ENCODE measurements at regions not wholly inside any gene's neighbourhood (a gene's known extent, or its start where the extent isn't known, plus 50 kb on each side); places are given as distances from the start of the nearest gene placed in this dataset.

DNA sequence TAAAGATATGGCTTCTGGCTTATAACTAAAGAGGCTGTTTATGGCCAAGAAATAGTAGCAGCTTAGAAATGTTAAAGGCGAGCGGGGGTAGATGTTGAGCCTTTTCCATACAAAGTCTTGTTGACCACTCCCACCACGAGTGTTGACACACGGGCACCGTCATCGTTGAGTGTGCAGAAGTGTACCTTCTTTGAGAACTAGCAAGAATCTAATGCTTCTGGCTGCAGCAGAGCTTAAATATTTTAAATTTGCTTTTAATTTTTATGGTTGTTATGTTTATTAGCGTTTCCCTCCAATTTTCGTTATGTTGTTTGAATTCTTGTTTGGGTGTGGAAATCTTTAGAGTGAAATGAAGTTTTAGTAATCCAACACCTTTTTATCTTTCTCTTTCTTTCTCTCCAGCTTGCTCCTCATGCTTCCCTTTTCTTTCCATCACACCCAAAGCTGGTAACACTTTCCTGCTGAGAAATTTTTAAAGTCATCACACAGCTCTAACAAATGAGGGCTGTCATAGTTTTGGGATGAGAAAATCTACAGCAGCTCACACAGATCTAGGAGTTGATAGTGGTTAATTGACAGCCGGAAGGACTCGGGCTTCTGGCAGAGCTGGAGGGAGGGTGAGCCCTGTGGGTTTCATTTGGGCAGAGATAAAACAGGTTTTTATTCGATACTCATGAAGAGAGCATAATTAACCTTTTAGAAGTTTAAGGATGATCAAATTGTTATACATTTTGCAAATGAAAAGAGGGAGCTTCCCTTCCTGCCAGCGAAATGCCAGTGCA, 120.1 kb upstream of the ZNF608 start:
- TF ChIP-seq EZH2phosphoT487 (IDR thresholded peaks at IDR 0.05; ENCODE audit: borderline replicate concordance, low read length) (no peak), EZH2 (IDR thresholded peaks at IDR 0.05; ENCODE audit: low read length, unreplicated experiment) (no peak), CTCF (conservative IDR thresholded peaks at IDR 0.05; ENCODE audit: low read depth, low read length) (no peak)
- POLR2A ChIA-PET (ENCODE audit: unreplicated experiment) = no interaction called here
- Histone ChIP-seq H3K9me2 (replicated peaks; ENCODE audit: low read length) (no peaks in the 10 kb centered on the region), H3K9ac (ENCODE audit: low read length) (no peak overlapping the region), H3K9me3 (ENCODE audit: low read length) (no peaks in the 10 kb centered on the region), H3K36me3 (ENCODE audit: low read depth, low read length) (no peaks in the 10 kb centered on the region), H2AFZ (ENCODE audit: low read length) (no peak overlapping the region), H3K79me2 (ENCODE audit: low read length) (no peaks in the 10 kb centered on the region), H3K27ac (ENCODE audit: low read length) (no peak overlapping the region), H3K4me2 (ENCODE audit: low read length) (no peak overlapping the region), H3F3A (ENCODE audit: low read length, unreplicated experiment) (no peaks in the 10 kb centered on the region), H3K27me3 (ENCODE audit: low read length) (no peaks in the 10 kb centered on the region), H3K4me1 (ENCODE audit: insufficient read depth, low read length) (no peaks in the 10 kb centered on the region), H4K20me1 (ENCODE audit: low read length) (no peaks in the 10 kb centered on the region), H3K4me3 (ENCODE audit: low read length) (no peak overlapping the region)
- intact Hi-C loops (cut with micrococcal nuclease) = no loop called here
- ATAC-seq = no peak
- DNase-seq = no peak
- CTCF ChIA-PET = no interaction called here
- no TSS peak for BruUV-seq (replicated peaks)

DNA sequence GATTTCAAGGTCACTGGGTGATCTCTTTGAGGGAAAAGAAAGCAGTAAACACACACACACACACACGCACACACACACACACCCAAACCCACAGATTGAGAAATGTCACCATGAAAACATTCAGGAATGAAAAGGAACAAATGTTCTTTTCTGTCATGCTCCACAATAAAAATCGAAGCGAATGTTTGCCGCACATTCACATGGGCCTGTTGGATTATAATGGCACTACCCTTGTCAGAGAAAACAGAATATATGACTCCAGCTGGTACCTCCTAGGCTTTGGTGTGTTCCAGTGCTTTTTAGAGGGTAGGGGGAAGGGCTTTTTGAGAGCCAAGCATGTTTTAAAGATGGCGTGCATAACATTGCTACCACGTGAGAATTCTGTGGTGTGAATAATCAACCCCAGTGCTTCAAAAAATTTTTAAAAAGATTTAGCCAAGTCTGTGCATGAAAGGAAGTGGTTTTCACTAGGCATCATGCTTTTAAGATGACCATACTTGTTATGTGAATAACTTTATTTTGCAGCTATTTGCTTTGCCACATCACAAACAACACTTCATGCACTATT, 120.8 kb upstream of the ZNF608 start:
- Histone ChIP-seq H3K27me3 (ENCODE audit: low read length) (no peaks in the 10 kb centered on the region), H3K9ac (ENCODE audit: low read length) (no peak overlapping the region), H3K9me2 (replicated peaks; ENCODE audit: low read length) (no peaks in the 10 kb centered on the region), H3K4me2 (ENCODE audit: low read length) (no peak overlapping the region), H3K9me3 (ENCODE audit: low read length) (no peaks in the 10 kb centered on the region), H3K79me2 (ENCODE audit: low read length) (no peaks in the 10 kb centered on the region), H4K20me1 (ENCODE audit: low read length) (no peaks in the 10 kb centered on the region), H3K4me1 (ENCODE audit: insufficient read depth, low read length) (no peaks in the 10 kb centered on the region), H2AFZ (ENCODE audit: low read length) (no peak overlapping the region), H3K27ac (ENCODE audit: low read length) (no peak overlapping the region), H3F3A (ENCODE audit: low read length, unreplicated experiment) (no peaks in the 10 kb centered on the region), H3K36me3 (ENCODE audit: low read depth, low read length) (no peaks in the 10 kb centered on the region), H3K4me3 (ENCODE audit: low read length) (no peak overlapping the region)
- ChIA-PET POLR2A (ENCODE audit: unreplicated experiment) (no interaction called here), CTCF (no interaction called here)
- ATAC-seq (no peak), DNase-seq (no peak)
- BruUV-seq (replicated peaks) = no TSS peak
- intact Hi-C loops (cut with micrococcal nuclease) = no loop called here
- TF ChIP-seq CTCF (conservative IDR thresholded peaks at IDR 0.05; ENCODE audit: low read depth, low read length) = no peak
- no peak for TF ChIP-seq EZH2phosphoT487 (IDR thresholded peaks at IDR 0.05; ENCODE audit: borderline replicate concordance, low read length)

DNA sequence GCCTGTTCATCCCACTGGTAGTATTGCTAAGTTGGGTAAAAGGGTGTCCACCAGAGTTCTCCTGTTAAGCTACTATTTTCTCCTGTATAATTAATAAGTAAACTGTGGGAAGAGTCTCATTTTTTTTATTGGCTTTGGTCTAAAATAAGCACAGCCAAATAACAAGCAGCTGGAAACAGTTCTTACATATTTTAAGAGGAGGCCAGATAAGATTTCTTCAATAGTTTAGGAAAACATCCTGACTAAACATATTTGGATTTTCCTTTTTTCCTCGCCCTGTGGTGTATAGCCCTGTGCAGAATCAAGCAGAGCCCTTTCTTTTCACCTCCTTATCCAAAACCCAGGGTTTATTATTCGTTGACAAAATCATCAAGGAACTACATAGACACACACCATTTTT, 122.2 kb upstream of the ZNF608 start:
- POLR2A ChIA-PET (ENCODE audit: unreplicated experiment) = interaction anchor here (0.7 kb wide), 1 partner anchor 623 kb away, joined by 4 read pairs; no protein-coding TSS in a partner anchor
- H3K4me3 ChIP-seq (ENCODE audit: low read length) = no peak overlapping the region
- CTCF ChIA-PET = interaction anchor here (0.5 kb wide), 1 partner anchor 967 kb away, joined by 10 read pairs; no protein-coding TSS in a partner anchor
- no peaks in the 10 kb centered on the region for H4K20me1 ChIP-seq (ENCODE audit: low read length)
- H3K4me1 ChIP-seq (ENCODE audit: insufficient read depth, low read length) = no peaks in the 10 kb centered on the region
- H3K4me2 ChIP-seq (ENCODE audit: low read length) = no peak overlapping the region
- ATAC-seq (no peak), DNase-seq (no peak)
- no peak overlapping the region for H2AFZ ChIP-seq (ENCODE audit: low read length)
- no peaks in the 10 kb centered on the region for H3K27me3 ChIP-seq (ENCODE audit: low read length)
- H3K27ac ChIP-seq (ENCODE audit: low read length) = no peak overlapping the region
- H3K9ac ChIP-seq (ENCODE audit: low read length) = no peak overlapping the region
- no TSS peak for BruUV-seq (replicated peaks)
- no peaks in the 10 kb centered on the region for H3K9me3 ChIP-seq (ENCODE audit: low read length)
- H3K79me2 ChIP-seq (ENCODE audit: low read length) = no peaks in the 10 kb centered on the region
- no peak for TF ChIP-seq EZH2 (IDR thresholded peaks at IDR 0.05; ENCODE audit: low read length, unreplicated experiment)
- TF ChIP-seq CTCF (conservative IDR thresholded peaks at IDR 0.05; ENCODE audit: low read depth, low read length) = no peak
- TF ChIP-seq EZH2phosphoT487 (IDR thresholded peaks at IDR 0.05; ENCODE audit: borderline replicate concordance, low read length) = no peak
- no peaks in the 10 kb centered on the region for H3F3A ChIP-seq (ENCODE audit: low read length, unreplicated experiment)
- no peaks in the 10 kb centered on the region for H3K9me2 ChIP-seq (replicated peaks; ENCODE audit: low read length)
- intact Hi-C loops (cut with micrococcal nuclease) = no loop called here
- H3K36me3 ChIP-seq (ENCODE audit: low read depth, low read length) = no peaks in the 10 kb centered on the region
